ENCODE measurements at regions not wholly inside any gene's neighbourhood (a gene's known extent, or its start where the extent isn't known, plus 50 kb on each side); places are given as distances from the start of the nearest gene placed in this dataset.

- ChIA-PET POLR2A (no interaction called here), CTCF (no interaction called here)
- no peak overlapping the region for H3K4me3 ChIP-seq (ENCODE audit: low read depth, low read length)
- TF ChIP-seq CTCF (IDR thresholded peaks at IDR 0.05; ENCODE audit: insufficient read depth, low read depth, low read length), result no peak
- DNase-seq (ENCODE audit: low read depth), result no peak
- no peaks in the 10 kb centered on the region for H3K27me3 ChIP-seq (ENCODE audit: control insufficient read depth, insufficient read depth, low read length)
- no peaks in the 10 kb centered on the region for H3K36me3 ChIP-seq (ENCODE audit: control insufficient read depth, insufficient read depth, low read length)
Observed at GRCh38 chr12:14243941-14244340, 121.5 kb upstream of the ATF7IP start.

DNA sequence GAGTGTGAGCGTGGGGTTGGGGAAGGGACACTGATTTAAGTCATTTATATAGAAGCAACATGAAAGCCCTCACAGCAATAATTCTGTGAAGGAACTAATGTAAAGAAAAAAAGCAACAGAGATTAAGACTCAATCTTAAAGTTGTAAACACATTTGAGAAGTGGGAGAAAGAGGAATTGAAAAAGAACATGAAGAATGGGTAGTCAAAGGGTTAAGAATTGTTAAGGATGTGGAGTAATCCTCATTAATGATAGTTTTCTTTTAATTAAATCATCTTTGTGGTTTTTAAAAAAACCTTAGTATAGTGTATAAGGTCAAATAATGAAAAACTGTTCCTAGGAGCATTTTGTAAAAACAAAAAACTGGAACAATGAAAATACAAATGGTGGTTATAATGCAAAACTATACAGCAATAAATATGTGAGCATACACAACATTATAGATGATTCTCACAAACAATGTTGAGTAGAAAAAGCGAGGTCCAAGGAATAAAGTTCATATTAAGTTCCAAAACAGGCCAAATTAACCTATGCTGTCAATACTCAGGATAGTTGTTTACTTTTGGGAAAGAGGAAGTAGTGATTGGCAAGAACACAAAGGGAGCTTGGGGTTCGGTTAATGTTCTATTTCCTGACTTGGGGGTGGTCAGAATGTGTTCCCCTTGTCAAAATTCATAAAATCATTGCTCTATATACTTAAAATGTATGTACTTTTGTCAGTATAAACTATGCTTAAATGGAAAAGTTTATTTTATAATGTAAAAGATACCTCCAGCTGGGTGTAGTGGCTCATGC, 120.4 kb upstream of the ATF7IP start:
- POLR2A ChIA-PET, result no interaction called here
- TF ChIP-seq CTCF (IDR thresholded peaks at IDR 0.05; ENCODE audit: insufficient read depth, low read depth, low read length), result no peak
- CTCF ChIA-PET, result interaction anchor here (1.2 kb wide), 1 partner anchor 11 kb away, joined by 3 read pairs; no protein-coding TSS in a partner anchor
- Histone ChIP-seq H3K4me3 (ENCODE audit: low read depth, low read length) (no peak overlapping the region), H3K36me3 (ENCODE audit: control insufficient read depth, insufficient read depth, low read length) (no peaks in the 10 kb centered on the region), H3K27me3 (ENCODE audit: control insufficient read depth, insufficient read depth, low read length) (no peaks in the 10 kb centered on the region)
- no peak for DNase-seq (ENCODE audit: low read depth)

DNA sequence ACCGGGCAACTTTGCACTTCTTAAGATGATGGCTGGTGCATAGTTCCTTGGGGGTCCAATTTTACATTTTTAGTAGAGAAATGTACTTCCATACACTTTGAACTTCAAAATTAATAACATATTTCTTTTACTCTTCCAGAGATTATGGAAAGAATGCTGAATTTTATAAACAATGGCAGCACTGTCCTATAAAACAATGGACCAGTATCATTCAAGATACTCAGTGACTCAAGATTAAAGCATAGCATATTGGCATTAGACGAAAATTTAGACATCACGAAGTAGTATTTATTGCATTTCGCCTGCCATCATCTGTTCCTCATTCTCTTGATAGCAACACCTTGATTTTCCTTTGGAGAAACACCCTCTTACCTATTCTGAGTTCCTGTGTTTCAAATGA, 118.3 kb upstream of the ATF7IP start:
- Histone ChIP-seq H3K27me3 (ENCODE audit: control insufficient read depth, insufficient read depth, low read length) (no peaks in the 10 kb centered on the region), H3K4me3 (ENCODE audit: low read depth, low read length) (no peak overlapping the region), H3K36me3 (ENCODE audit: control insufficient read depth, insufficient read depth, low read length) (no peaks in the 10 kb centered on the region)
- no peak for TF ChIP-seq CTCF (IDR thresholded peaks at IDR 0.05; ENCODE audit: insufficient read depth, low read depth, low read length)
- ChIA-PET CTCF (interaction anchor here (0.8 kb wide), 1 partner anchor 9 kb away, joined by 3 read pairs; no protein-coding TSS in a partner anchor), POLR2A (no interaction called here)
- no peak for DNase-seq (ENCODE audit: low read depth)

DNA sequence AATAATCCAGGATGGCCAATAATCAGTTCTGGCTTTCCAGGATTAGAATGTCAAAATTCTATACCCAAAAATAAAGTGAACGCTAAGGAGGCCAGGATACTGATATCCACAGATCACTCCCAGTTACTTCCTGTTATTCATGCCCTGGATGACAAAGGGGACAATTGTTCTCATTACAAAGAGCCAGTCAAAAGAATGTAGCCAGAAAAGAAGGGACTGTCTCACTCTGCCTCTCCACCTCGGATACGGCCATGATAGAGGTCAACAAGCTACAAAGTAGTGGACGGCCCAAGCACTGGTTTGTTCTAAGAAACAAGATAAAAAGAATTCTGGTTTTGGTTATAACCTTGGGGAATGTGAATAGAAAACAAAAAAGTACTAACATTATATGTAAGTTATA, 116.1 kb upstream of the ATF7IP start:
- CTCF ChIA-PET, result no interaction called here
- Histone ChIP-seq H3K36me3 (ENCODE audit: control insufficient read depth, insufficient read depth, low read length) (no peaks in the 10 kb centered on the region), H3K4me3 (ENCODE audit: low read depth, low read length) (no peak overlapping the region), H3K27me3 (ENCODE audit: control insufficient read depth, insufficient read depth, low read length) (no peaks in the 10 kb centered on the region)
- POLR2A ChIA-PET, result no interaction called here
- no peak for TF ChIP-seq CTCF (IDR thresholded peaks at IDR 0.05; ENCODE audit: insufficient read depth, low read depth, low read length)
- DNase-seq (ENCODE audit: low read depth), result no peak

DNA sequence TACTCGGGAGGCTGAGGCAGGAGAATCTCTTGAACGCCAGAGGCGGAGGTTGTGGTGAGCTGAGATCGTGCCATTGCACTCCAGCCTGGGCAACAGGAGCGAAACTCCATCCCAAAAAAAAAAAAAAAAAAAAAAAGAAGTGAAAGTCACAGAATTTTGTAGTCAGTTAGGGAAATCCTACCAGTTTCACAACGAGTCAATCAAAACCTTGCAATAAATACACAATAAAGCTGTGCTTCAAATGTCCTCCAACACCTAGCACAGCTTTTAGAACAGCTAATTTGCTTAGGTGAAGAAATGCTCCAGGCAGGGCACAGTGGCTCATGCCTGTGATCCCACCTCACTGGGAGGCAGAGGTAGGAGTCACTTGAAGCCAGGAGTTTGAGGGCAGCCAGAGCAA, 112.8 kb upstream of the ATF7IP start:
- DNase-seq (ENCODE audit: low read depth), result no peak
- H3K4me3 ChIP-seq (ENCODE audit: low read depth, low read length), result no peak overlapping the region
- CTCF ChIA-PET, result no interaction called here
- no peaks in the 10 kb centered on the region for H3K36me3 ChIP-seq (ENCODE audit: control insufficient read depth, insufficient read depth, low read length)
- POLR2A ChIA-PET, result no interaction called here
- no peak for TF ChIP-seq CTCF (IDR thresholded peaks at IDR 0.05; ENCODE audit: insufficient read depth, low read depth, low read length)
- H3K27me3 ChIP-seq (ENCODE audit: control insufficient read depth, insufficient read depth, low read length), result no peaks in the 10 kb centered on the region

Data from BJ (cell line).